HS-5 (cell line): ENCODE measurements at regions not wholly inside any gene's neighbourhood (a gene's known extent, or its start where the extent isn't known, plus 50 kb on each side); places are given as distances from the start of the nearest gene placed in this dataset.
A peak's percentile ranks its signal among the peaks of the same experiment; 100 is the strongest.
"Not testable (repeated sequence)": the region's sequence is repeated elsewhere in the genome, so short reads cannot be mapped to it uniquely, and the experiment has no call there.

Experiments used
- DNase-seq: peaks from one replicate; pipeline ENCODE4 v3.0.0-alpha.2; 2012; ENCODE audit warnings: low read depth

DNA sequence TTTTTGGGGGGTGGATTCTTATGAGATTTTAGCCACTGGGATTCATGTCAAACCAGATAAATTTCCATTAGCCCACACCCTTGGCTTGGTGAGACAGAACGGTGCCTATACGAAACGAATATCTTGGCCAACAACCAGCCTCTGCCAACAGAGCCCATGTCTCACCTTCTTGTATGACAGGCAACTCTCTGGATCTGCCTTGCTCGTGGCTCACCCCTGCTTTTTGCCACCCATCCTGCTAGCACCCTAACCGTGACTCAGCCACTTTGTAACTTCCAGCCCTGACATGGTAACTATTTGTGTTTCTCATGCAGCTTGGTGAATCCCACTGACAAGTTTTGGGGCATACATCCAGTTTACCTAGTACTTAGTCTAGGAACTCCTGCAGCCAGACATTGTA, 457.0 kb downstream of the SPATA31D1 start:
- no peak for DNase-seq

- DNase-seq, result no peak
Measured at GRCh38 chr9:82447343-82447742, 458.8 kb downstream of the SPATA31D1 start.

DNA sequence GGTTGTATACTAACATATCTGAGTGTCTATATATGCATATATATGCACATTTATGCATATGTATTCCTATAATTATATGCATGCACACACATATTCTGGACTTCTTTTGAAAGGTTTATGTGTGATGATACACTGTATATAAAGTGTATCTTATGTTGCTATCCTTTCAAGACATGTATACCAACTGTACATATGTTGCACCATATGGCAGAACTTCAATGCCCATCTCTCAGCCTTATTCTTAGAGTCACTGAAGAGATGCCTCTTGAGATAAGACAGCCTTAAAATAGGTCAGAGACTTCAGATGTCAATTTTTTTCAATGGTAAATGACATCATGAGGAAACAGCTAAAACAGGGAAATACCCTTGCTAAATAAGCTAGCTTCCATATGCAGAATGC, 461.4 kb downstream of the SPATA31D1 start:
- no peak for DNase-seq

- DNase-seq, result no peak
Measured at GRCh38 chr9:82454509-82455190, 466.1 kb downstream of the SPATA31D1 start.

GRCh38 chr9:82456642-82457041, 468.1 kb downstream of the SPATA31D1 start:
- DNase-seq, result no peak

DNA sequence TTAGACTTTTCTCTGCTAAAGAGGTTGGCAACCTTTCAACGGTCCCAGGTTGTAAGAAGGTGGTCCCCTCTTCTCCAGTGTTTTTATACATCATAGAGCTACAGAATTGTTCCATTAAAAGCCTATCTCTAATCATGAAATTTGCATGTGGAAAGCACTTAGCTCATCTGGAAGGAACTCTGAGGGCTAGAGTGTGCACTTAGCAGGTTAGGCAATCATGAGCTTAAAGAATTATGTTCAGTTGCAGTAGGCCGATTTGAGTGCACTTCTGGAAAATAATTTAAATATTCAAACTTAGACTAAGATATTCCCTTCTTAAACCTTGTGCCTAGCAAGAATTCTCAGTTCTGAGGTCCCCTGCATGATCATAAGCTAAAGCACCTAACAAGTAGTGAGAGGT, 468.7 kb downstream of the SPATA31D1 start:
- DNase-seq, result no peak

DNA sequence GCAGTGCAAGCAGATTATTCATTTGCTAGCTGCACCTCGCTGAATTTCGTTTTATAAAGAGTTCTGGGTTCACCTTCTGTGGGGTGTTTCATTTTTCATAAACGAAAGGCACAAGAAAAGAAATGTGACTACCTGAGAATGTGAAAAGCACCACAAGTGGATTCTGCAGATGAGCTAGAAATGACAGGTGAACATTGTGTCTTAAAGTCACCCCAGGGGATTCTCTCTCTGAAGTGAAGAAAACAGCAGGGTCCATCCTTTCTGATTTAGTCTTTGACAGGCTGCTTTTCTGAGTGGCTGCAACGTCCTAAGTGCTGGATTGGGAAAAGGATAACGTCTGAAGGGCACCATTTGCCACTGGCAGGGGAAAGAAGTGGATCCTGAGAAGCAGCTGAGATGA, 469.3 kb downstream of the SPATA31D1 start:
- no peak for DNase-seq

DNA sequence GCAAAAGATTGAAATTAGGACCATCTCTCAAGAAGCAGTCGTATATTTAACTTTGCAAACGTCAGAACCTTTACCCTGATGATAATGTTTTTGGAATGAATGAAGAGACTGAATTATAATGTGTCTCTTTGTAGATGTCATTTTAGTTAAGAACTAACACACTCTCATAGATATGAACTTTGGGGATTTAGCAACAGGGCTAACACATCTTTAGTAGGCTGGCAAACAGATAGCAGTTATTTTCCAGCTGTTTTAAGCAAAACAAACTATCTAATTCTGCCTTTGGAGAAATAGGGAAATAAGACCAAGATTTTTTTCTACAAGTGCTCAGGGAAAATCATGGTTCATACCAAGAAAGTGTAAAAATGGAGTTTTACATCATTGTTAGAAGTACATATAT, 469.7 kb downstream of the SPATA31D1 start:
- DNase-seq, result no peak

DNA sequence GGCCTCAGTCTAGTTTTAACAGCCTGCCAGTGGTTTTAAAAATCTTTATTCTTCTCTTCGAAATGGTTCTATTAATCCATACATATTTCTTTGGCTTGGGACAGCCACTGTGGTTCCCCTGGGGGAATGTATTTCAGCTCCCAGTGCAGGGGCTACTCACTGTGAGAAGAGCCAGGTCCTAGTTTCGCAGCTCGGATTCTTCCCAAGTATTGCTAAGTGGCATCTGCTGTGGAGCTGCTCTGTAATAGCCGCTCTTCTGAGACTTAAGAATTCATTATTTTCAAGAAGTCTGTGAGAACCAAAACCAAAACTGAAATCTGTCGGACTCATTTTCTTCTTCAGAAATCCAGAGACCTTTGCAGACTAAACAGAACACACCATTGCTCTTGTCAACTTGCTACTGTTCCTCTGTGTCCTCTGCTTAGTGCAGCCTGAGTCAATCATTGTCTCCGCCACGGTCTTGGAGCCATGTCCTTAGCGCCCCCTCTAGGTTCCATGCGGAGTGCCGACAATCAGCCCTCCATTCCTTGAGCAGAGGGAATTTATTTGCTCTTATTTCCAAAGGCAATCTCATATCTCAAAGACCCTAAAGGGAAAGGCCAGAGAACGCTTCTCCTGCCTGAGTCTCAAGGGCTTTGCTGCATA, 478.2 kb downstream of the SPATA31D1 start:
- DNase-seq, result no peak

DNA sequence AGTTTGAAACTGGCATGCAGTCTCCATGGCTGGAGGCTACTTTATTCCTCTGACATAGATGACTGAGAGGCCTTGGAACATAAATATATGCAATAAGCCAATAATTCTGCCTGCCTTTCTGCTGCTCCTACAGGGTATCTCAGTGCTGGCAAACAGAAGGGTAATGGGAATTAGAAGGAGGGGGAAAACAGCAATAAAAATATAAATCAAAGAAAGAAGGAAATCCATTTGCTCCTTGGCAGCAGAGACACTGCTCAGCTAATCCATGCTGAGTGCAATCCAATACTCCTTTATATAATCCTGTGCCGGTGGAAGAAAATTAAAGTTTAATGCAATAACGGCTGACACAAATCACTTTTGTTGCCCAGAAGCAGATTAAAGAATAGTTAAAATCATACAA, 478.9 kb downstream of the SPATA31D1 start:
- no peak for DNase-seq

DNA sequence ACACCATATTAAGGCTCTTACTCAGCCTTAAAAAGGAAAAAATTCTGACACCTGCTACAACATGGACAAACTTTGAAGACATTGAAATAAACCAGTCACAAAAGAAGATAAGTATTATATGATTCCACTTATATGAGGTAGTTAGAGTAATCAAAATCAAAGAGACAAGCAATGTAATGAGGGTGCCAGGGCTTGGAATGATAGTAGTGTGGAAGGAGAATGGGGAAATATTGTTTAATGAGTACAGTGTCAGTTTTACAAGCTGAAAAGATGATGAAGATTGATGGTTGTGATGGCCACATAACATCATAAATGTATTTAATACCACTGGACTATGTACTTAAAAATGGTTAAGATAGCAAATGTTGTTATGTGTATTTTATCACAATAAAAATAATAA, 485.7 kb downstream of the SPATA31D1 start:
- no peak for DNase-seq

GRCh38 chr9:82475584-82476301, 487.2 kb downstream of the SPATA31D1 start:
- DNase-seq, result no peak

DNA sequence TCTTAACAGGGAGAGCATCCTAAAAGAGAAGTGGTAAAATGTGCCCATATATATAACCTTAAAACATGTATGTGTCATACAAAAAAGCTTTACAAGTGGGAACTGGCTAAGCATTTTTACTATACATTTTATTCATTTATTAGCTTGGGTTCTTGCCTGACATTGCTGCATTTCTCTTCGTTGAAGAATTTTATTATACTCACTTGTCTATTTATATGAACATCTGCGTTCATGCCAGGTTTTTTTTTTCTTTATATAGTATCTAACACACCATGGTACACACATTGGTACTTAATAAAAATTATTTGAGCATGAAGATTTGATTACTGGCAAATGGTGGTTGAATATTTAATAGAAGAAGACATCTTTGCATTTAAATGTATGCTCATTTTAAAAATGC, 492.3 kb downstream of the SPATA31D1 start:
- no peak for DNase-seq

DNA sequence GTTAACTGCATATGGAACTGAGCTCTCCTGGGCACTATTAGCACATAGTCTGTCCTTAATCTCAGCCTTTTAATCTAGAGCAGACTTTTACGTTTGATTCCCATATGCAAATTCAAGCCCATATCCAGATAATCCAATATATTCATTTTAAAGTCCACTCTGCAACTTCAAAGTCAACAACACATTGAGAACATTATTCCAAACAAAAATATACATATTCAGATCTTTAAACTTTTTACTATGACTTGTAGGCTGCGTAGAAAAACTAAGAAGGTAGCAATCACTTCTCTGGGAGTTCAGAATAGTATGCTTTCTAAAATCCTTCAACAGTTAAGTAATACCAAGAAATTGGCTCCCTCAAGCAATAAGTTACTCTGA, 499.4 kb downstream of the SPATA31D1 start:
- no peak for DNase-seq

GRCh38 chr9:82488313-82489200, 500.0 kb downstream of the SPATA31D1 start:
- DNase-seq, result no peak

GRCh38 chr9:82489201-82489821, 500.7 kb downstream of the SPATA31D1 start:
- no peak for DNase-seq

- peak; percentile 45 for DNase-seq
Measured at GRCh38 chr9:82490019-82490499, 501.5 kb downstream of the SPATA31D1 start.

DNA sequence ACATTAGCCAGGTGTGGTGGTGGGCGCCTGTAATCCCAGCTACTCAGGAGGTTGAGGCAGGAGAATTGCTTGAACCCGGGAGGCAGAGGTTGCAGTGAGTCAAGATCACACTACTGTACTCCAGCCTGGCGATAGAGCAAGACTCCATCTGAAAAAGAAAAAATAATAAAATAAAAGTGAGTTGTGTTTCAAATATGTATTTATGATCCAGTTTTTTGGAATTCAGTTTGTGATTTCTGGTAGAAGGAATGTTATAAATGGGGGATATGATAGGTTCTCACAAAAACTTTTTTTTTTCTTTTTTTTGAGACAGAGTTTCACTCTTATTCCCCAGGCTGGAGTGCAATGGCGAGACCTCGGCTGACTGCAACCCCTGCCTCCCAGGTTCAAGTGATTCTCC, 502.2 kb downstream of the SPATA31D1 start:
- DNase-seq, result not testable (repeated sequence)

DNA sequence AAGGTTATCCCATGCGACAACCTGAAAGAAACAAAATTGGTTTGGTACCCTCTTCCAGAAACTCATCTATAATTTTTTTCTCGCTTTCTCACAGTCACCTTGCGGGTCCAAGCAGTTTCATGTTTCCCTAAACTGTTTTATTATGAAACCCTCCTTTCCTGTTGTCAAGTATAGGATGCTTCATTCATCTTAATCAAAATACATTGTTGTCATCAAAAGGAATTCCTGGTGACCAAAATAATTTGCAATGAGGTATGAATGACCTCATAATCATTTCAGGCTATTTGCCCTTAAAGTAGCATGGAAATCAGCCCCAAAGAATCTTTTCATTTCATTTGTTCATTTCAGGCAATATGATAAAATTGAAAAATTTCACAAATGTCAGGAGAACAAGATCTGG, 503.0 kb downstream of the SPATA31D1 start:
- DNase-seq, result no peak

DNA sequence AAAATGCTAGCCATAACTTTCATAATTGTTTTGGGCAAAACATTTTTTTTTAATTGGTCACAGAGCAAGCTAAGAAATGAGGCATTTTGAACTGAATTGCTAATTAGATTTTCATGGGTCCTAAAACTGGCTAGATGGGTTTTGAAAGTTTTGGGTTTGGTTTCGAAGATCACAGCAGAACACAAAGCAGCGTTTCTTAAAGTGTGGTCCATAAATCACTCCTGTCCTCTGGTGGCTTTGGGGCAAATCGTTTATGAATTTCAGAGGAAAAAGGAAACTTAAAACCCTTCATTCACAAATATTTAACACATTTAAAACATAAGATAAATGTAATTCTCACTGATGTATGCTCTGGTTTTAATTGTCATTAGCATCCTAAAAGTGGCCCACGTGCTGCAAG, 503.7 kb downstream of the SPATA31D1 start:
- no peak for DNase-seq

GRCh38 chr9:82495884-82496777, 507.6 kb downstream of the SPATA31D1 start:
- no peak for DNase-seq
